HG03103 (cell line): ENCODE measurements at regions not wholly inside any gene's neighbourhood (a gene's known extent, or its start where the extent isn't known, plus 50 kb on each side); places are given as distances from the start of the nearest gene placed in this dataset.
A peak's percentile ranks its signal among the peaks of the same experiment; 100 is the strongest.
"Not testable (repeated sequence)": the region's sequence is repeated elsewhere in the genome, so short reads cannot be mapped to it uniquely, and the experiment has no call there.

Experiments used
- ATAC-seq: cut with Tn5 transposase; IDR thresholded peaks from one replicate; pipeline ENCODE4 v1.9.1; 2021; ENCODE audit warnings: low read depth; ENCODE audit not compliant: unreplicated experiment

- no peak for ATAC-seq
These were observed 224.0 kb downstream of the KTN1 start for GRCh38 chr14:55803873-55804553.

DNA sequence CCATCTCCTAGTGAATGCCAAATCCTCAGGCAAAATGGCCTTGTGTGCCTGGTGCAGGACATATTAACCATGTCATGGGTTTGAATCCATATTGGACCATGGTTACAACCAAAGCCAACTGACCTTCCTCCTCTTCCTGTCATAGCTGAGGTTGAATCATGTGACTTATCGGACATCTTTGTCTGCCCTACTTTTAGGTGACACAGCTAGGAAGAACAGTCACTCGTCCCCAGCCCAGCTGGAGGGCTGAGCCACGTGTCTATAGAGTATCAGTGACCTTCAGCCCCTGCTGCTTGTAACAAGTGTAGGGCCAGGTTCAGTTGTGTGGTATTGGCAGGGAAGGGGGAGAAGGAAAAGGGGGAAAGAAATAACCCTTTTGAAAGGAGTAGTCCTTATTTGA lies 225.2 kb downstream of the KTN1 start:
- no peak for ATAC-seq

- peak; percentile 40 for ATAC-seq
These were observed 227.3 kb downstream of the KTN1 start for GRCh38 chr14:55807053-55807880.

GRCh38 chr14:55807881-55808379 lies 227.9 kb downstream of the KTN1 start:
- no peak for ATAC-seq

DNA sequence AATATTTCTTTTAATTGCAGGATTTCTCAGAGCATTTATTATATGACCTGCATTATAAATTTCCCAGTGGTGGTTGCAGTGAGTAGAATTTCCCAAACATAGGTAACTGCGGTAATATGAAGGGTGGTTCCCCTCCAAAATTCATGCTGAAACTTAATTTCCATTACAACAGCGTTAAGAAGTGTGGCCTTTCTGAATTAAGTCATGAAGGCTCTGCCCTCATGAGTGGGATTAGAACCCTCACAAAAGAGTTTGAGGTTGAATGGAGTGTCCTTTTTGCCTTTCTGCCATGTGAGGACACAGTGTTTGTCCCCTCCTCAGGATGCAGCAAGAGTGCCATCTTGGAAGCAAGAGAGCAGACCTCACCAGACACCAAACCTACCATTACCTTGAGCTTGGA lies 233.6 kb downstream of the KTN1 start:
- ATAC-seq = no peak

- no peak for ATAC-seq
These were observed 234.1 kb downstream of the KTN1 start for GRCh38 chr14:55814064-55814463.

GRCh38 chr14:55814873-55815272 lies 234.9 kb downstream of the KTN1 start:
- ATAC-seq = no peak

DNA sequence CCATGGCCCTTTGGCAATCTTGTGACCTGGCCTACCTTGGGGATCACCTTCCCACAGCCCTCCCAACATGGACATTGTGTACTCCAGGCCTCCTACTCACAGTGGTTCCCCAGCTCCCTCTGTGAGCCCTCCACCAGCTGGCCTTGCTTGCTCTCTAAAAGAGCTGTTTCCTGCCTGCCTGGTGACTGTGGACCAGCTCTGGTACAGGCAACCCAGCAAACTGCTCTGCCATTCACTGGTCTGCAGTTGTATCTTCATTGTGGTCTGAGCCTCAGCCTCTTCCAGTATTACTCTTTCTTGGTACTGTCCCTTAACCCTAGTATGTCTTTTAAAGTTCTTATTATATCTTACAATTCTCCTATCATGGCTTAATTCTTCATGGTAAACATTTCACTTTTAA lies 236.2 kb downstream of the KTN1 start:
- no peak for ATAC-seq

- peak; percentile 73 for ATAC-seq
These were observed 239.8 kb downstream of the KTN1 start for GRCh38 chr14:55819610-55820304.

DNA sequence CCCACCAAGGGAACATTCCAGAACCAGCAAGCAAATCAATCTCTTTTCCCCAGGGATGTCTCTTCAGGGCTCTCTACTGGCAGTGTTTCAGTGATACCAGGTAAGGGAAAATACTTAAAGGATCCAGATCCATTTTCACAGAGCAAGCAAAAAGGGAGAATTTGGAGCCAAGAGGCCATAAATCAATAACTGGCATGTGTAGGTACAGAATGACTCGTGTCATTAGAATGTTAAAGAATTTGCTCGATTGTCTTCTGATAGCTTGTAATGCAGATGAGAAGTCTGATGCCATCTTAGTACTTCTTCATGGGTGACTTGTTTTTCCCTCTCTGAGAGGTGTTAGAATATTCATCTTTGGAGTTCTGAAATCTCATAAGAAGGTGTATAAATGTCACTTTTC lies 242.9 kb downstream of the KTN1 start:
- no peak for ATAC-seq

DNA sequence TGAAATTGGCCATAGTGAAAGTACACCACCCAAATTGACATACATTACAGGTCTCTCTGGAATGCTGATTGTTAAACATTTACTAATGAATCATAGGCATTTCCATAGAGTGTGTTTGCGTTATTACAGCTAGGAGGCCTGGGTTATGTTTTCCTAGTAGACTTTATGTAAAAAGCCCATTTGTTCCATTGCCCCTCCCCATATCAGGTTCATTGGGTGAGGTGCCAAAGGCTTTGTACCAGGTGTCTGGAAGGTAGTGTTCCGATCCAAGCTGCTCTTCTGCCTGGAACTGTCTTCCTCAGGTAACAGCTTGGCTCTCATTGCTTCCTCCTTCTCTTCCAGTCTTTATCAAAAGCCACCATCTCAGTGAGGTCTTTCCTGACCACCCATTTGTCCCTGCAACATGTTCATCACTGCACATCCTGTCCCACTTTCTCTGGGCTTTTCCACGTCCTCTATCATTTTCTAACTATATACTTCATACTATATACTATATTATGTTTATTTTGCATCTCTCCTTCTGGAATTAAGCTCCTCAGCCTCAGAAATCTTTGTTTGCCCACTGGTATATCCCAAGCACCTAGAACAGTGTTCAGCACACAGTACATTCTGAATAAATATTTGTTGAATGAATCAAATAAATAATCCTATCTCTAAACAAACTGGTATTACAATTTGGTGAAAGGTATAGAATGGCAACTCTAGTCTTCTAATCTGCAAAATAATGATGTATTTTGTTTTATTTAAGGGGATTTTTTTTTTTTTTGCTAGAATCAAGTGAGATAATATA lies 252.3 kb downstream of the KTN1 start:
- no peak for ATAC-seq

GRCh38 chr14:55832974-55833373 lies 253.0 kb downstream of the KTN1 start:
- no peak for ATAC-seq

- no peak for ATAC-seq
These were observed 254.4 kb downstream of the KTN1 start for GRCh38 chr14:55834390-55834789.

DNA sequence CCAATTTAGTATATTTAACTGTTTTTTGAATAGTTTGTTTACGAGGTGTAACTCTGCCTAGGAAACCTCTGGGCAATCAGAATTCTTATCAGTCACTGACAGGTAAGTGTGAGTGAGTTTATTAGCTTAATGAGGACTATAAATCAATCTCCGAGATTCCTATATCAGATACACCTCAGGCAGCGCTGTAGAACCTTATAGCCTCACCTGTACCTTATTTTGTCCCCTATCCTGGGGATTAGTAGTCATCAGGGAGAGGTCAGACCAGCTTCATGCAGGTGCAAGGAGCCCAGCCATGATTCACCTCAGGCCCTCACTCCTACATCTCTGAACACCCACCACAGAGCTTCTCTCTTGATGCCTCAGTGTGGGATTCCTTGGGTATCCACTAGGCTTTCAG lies 256.0 kb downstream of the KTN1 start:
- no peak for ATAC-seq

DNA sequence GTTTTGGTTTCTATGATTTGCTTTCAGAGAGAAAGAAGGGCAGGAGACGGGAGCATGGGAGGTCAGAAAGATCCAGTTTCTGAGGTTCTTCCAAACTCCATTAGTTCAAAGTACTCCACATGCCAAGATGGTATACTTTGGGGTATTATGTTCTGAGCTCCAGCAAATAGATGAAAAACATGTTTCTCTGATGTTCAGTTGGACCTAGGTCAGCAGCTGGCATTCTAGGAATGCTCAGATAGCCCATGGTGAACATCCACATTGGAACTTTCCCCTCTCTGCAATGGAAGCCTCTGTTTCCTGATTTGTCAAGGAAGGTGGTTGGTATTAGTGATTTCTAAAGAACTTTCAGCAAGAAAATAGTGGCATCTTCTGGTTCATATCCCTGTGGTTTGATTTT lies 257.5 kb downstream of the KTN1 start:
- ATAC-seq = no peak

DNA sequence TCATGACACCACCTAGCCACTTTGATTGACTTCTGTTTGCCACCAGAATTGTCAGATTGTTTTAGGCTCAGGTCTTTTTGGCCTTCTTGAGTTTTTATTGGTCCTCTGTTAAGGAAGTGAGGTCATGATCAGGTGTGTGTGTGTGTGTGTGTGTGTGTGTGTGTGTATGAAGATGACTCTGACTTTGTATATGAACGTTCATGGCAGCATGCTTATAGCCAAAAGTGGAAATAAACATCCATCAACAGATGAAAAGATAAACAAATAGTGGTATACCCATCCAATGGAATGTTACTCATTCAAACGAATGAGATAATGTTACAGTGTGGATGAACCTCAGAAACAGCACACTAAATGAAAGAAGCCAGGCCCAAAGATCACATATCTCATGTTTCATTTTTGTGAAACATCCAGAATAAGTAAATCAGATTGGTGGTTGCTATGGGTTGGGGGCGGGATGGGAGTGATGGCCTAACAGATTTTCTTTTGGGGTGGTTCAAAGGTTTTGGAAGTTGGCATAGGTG lies 258.6 kb downstream of the KTN1 start:
- no peak for ATAC-seq

DNA sequence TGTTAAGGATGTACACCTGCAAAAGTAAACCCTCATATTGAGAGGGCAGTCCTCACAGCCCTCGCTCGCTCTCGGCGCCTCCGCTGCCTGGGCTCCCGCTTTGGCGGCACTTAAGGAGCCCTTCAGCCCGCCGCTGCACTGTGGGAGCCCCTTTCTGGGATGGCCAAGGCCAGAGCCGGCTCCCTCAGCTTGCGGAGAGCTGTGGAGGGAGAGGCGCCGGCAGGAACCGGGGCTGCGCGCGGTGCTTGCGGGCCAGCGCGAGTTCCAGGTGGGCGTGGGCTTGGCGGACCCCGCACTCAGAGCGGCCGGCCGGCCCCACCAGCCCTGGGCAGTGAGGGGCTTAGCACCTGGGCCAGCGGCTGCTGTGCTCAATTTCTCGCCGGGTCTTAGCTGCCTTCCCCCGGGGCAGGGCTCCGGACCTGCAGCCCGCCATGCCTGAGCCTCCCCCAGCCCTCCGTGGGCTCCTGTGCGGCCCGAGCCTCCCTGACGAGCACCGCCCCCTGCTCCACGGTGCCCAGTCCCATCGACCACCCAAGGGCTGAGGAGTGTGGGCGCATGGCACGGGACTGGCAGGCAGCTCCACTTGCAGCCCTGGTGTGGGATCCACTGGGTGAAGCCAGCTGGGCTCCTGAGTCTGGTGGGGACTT lies 259.4 kb downstream of the KTN1 start:
- not testable (repeated sequence) for ATAC-seq

GRCh38 chr14:55840821-55841220 lies 260.8 kb downstream of the KTN1 start:
- ATAC-seq = no peak

DNA sequence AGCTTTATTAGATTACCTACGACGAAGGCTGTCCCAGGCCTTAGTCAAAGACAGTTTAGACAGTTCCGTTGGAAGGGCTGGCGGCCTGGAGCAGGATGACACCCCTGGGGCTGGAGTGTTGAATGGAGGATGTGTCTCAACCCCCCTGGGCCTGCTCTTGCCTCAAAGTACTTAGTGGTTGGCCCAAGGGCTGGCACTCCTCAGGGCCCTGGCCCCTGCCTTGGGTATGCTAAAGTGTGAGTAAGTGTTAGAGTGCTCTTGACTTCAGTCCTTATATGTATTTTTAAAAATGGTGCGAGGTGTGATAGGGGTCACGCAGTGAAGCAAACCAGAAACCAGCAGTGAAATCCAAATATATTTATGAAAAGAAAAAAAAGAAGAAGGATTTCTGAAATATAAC lies 261.6 kb downstream of the KTN1 start:
- ATAC-seq = no peak
